ENCODE measurements at regions not wholly inside any gene's neighbourhood (a gene's known extent, or its start where the extent isn't known, plus 50 kb on each side); places are given as distances from the start of the nearest gene placed in this dataset.
"Not testable (repeated sequence)": the region's sequence is repeated elsewhere in the genome, so short reads cannot be mapped to it uniquely, and the experiment has no call there.

DNA sequence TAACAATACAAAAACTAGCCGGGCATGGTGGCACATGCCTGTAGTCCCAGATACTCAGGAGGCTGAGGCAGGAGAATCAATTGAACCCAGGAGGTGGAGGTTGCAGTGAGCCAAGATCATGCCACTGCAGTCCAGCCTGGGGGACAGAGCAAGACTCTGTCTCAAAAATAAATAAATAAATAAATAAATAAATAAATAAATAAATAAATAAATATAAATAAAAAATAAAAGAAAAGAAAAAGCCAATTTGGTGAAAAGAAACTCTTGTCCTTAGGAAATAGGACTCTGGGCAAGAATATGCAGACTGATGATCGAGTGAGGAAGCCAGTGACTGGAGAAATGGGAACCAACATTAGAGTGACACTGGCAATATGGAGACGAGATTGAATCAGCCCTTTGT lies 171.9 kb upstream of the DCC start:
- not testable (repeated sequence) for DNase-seq

DNA sequence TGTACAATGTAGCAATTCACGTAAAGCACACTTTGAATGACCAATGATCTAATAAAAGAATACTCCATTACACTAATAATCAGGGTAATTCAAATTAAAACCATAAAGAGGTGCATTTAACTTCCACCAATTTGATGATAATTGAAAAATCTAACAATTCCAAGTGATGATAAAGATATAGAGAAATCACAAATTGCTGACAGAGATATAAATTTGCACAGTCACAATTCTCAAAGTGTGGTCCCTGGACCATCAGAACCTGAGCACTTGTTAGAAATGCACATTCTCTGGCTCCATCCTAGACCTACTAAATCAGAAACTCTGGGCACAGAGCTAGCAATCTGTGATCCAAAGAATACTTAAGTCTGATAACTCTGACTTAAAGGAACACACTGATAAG lies 165.8 kb upstream of the DCC start:
- DNase-seq: no peak

DNA sequence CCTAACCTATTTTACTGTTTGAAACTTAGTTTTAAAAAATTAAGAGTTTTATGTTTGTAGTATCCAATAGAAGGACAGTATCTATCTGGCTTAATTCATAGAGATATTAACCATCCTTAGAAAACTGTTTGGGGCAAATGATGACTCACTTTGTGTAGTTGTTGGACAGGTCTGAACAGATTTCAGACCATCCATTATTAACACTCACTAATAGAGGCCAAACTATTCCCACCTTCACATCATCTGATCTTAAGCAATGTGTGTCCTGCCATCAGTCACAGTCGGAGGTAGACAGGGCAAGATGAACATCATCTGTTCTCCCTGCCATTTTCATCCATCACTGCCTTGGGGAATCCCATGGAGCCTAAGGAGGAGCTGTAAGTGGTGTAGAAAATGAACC lies 164.6 kb upstream of the DCC start:
- no peak for DNase-seq

DNA sequence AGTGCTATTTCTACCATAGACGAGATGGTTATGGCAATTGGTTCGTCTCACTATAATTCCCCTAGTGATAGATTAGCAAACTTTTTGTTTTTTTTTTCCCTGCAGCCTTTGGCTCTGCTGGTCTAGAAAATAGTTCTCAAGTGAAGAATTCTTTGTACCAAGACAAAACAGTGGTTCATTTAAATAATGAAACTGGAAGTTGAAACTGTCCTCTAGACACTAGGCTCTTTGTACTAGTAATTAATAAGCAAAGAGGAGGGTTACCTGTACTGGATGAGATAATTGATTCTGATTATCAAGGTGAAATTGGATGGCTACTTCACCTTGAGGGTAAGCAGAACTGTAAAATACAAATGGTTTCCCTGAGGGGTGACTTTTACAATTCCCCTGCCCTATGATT lies 156.9 kb upstream of the DCC start:
- no peak for DNase-seq

DNA sequence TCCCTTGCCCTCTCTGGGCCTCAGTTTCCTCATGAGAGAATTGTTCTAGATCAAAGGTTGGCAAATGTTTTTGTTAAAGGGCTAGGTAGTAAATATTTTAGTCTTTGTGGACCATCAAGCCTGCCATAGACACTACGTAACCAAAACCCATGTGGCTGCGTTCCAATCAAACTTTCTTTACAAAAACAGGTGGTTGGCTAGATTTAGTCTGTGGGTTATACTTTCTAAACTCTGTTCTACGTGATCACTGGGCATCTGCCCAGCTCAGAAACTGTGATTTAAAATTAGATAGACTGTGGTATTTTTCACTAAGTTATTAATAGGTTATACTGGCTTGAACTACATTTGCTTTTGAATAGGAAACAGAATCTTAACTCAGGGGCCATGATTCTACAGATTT lies 149.8 kb upstream of the DCC start:
- DNase-seq: no peak

DNA sequence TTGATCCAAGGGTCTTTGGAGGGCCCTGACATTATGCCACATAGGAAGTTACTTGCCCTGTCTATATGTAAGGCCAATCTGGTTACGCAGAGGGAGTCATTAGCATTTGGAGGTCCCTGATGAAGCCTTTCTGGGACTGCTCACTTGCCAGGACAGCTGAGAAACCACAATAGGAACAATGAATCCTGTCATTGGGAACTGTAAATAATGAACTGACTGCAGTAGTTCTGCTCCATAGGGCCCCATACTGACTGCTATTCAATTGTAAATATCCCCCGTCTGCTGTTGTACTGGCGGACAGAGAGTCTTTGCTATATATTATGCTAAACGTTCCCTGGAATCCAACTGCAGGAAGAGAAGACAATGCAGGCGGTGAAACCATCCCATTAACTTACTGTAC lies 149.4 kb upstream of the DCC start:
- DNase-seq: no peak

DNA sequence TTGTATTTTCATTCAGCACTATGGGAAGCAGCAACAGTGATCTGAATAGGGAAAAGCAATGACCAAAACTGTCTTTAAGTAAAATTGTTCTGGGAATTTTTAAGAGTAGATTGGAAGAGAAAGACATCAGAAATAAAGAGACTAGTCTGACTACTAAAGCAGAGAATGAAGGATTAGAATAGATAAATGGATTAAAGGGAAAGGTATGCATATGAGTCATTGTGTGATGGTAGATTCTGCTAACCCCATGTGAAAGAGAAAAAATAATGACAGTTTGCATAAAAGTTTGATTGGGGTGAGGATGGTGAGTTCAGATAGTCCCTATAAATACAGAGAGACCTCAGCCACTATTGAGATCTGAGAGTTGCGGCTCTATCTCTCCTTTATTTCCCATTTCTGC lies 139.6 kb upstream of the DCC start:
- DNase-seq: no peak

DNA sequence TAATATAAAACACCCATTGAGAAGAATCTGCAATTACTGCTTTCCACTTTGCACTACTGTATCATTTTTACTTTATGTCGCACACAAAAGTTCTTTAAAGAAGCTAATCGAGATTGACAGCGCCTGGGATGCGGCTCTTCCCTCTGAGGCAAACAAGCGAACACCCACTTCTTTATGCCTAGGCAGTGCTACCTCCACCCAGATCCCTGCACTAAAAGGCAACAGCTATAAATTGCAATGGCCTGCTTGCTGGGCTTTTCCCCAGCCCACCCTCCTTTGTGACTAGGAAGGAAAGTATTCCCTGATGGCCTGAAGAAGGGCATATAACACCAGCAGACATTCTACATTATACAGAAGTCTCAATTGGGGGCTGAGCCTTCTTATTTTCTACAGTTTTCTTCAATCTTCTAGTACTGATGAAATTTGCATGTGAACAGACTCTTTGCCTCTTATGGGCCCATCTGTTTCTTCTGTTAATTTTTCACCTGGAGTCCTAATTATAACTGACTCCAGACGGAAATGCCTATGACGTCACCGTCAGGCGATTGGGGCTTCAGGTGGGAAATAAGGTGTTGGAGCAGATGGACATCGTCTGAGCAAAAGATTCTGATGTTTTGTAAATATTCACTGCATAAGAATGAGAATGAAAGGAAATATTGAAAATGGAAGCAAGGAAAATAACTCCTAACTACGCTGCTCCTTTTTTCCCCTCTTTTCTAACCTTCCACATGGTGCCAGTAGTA lies 138.9 kb upstream of the DCC start:
- no peak for DNase-seq

DNA sequence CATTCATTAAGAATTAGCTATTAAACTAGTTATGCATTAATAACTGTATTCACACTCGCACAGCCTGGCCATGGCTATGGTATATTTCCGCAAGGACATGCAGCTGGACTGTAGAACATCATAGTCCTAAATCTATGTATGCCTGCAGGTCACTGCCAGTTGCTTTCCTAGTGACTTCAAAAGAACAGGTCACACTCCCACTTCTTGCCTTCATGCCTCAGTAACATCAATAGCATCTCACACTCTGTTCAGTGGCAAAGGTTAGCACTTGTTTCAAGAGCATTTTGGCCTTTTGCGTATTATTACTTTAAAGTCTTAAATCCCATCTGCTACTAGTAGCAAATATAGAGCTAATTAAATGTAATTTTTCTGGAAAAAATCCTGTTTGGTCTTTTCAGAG lies 131.4 kb upstream of the DCC start:
- DNase-seq: no peak

DNA sequence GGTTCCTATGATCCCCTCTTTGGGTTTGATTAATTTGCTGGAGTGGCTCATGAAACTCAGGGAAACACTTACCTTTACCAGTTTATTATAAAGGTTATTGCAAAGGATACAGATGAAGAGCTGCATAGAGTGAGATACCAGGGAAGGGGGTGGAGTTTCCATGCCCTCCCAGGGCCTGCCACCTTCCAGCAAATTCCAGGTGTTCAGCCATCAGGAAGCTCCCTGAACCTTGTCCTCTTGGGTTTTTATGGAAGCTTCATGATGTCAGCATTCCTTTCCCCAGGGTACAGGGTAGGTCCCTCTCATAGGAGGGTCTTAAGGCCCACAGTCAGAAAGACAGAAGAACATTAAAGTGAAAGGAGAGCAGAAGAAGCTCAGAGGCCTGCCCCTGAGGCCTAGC lies 123.9 kb upstream of the DCC start:
- no peak for DNase-seq

DNA sequence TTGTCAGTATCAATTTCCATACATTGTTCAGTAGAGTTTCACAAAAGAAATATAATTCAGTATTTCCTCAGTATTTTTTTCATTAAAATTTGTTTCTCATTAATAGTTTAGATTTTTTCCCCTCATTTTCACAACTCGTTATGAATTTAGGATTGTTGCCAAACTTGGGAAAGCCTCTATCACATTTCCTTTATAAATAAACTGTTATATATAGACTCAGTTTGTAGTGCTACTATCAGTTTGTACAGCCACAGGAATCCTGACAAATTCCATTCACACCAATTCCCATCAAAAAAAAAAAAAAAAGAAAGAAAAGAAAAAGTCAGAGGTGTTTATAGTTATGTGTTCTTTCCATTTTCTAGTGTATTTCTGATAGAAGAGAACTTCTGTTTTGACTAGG lies 123.3 kb upstream of the DCC start:
- DNase-seq: no peak

DNA sequence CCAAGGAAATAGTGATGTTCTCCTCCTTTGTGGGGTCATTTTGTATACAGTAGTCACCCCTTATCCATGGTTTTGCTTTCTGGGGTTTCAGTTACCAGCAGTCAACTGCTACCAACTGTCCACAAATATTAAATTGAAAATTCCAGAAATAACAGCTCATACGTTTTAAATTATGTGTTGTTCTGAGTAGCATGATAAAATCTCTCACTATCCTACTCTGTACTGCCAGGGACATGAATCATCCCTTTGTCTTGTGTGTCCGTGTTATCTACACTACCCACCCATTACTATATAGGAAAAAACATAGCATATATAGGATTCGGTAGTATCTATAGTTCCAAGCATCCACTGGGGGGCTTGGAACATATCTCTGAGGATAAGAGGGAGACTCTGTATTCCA lies 120.9 kb upstream of the DCC start:
- DNase-seq: no peak

DNA sequence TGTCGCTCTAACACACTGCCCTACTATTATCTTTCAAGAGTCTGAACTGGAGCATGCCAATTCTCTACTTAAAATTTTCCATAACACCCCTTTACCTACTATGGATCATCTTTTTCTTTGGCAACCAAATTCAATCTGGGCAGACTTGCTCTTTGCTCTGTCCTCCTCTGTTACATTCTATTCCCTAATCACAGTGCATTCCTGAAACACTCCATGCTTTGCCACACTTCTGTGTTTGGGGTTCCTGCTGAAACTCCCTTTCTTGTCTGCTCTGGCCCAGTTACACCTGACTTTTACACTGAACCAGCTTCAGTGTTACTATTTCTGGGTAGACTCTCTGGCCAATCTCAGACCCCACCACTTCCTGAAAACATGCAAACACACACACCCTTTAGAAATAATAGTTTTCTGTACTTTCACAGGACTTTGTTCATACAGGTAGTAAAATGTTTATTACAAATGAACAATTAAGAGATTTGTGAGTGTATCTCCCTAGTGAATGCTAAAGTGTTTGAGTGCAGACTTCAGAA lies 119.9 kb upstream of the DCC start:
- no peak for DNase-seq

DNA sequence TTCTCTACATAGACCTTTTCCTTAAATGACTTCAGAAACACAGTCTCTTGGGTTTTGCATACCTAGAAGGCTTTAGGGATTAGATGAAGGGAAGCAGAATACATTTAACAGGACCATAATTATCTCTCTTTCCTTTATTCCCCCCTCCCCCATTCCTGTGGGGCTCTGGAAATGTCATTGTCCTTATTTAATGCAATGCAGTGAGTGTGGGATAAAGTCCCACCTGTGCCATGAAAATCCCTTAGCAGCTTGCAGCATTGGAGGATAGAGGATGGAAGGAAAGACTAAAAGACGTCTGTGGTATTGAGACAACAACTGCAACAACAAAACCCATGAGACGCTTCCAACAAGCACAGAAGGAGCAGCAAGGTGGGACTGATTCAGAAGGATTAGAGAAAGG lies 117.8 kb upstream of the DCC start:
- DNase-seq: no peak

DNA sequence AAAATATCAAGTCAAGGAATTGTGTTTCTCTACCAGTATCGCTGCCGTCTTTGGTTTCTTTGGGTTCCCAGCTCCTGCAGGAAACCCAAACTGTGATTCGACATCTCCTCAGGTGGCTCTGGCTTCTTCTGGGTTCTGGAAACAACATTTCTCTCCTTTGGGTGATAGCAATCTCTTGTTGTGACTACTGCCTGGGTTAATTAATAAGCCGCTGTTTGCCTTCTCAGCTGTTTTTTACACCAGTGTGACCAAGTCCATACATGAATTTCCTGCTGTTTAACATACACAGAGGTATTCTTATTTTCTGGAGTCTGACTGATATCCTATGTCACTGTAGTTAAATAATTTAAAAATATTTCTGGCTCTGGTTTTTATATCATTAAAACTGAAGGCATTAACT lies 112.5 kb upstream of the DCC start:
- DNase-seq: no peak

DNA sequence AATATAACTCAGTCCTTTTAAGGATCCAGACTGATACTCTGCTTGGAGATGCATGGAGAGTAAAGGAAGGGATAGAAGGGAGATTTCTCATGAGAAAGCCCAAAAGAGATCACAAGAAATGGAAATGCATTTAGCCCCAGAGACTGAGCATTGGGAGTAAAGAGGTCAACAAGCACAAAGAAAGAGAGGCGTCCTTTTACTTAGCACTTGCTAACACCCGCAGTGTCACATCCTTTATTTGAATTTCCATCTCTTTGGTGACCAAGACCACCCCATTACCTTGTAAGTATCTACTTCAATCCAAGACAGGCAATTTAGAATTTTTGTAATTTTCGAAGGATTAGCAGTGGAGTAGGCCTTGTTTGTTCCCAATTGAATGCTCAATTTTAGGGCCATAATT lies 111.8 kb upstream of the DCC start:
- no peak for DNase-seq

DNA sequence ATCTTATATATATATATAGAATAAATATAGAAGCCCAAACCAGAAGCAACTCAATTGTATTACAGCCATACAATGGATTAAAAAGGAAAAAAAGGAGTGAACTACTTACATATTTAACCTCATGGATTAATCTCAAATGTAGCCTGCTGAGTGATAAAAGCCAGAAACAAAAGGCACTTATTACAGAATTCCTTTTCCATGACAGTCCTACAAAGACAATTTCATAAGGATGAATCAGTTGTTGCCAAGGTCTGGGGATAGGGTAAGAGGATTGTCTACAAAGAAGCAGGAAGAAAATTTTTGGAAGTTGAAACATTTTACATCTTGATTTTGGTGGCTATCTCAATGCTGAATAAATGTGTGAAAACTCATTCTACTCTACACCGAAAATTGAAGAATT lies 103.9 kb upstream of the DCC start:
- no peak for DNase-seq

DNA sequence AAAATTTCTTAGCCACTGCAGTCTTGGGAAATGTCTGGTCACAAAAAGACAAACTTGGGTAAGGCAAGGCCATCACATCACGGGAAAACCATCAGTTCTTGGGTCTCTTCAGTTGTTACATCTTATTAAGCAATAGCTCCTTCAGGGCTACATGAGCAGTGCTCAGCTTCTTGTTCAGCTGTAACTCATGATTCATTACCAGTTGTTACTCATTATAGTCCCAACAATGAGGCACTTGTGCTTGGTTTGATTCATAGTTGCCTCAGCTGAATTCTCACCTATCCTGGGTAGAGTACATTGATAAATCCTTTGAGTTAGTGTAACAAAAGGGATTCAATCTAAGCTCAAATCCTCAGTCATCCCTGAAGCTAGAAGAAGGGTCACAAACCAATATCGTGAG lies 102.4 kb upstream of the DCC start:
- DNase-seq: no peak

DNA sequence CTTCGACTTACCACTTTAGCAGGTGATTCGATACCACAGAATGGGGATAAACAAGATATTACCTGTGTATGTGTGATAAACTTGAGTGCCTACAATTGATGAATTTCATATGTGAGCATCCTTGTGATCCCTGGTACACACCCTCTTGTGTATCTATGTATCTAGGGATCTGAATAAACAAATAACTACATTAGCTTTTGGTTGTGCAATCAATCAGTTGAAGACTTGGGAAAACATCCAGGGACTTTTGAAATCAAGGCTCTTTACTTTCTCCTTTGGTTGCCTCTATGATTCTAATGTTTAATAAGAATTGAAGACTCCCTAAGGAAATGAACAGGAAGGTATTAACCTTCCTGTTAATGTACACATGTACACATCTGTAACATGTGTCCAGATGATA lies 97.3 kb upstream of the DCC start:
- no peak for DNase-seq

DNA sequence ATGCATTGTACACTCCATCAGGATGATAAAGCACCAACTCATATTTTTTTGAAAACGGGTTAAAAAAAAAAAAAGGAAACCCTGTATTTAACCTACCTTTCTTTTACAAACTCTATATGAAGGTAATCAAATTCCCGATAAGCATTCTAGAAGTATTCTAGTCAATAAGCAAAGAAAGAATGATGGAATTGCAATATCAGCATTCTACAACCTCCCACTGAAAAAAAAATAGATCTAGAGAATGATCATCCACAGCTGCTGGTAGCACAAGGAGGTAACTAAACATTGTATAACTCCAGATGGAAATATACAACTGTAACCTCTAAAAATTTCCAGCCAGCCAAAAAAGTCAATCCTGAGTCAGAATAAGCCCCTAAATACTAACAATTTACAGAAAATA lies 95.3 kb upstream of the DCC start:
- no peak for DNase-seq

DNA sequence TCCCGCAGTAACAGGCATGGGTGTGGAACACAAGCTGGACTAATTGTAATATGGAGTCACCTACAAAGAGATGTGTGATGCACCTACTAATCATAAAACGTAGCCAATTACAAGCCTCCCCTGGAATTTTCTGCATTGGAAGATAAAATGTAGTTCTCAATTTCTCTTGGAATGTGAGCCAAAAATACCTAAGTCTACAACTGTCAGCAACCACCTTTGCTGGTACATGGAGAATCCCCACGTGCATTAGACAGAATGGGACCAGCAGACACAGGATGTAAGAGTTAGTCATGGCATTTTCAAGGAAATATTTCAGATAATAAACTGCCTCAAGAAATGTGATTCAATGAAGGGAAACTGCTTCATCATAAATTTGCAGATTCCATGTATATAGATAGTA lies 85.6 kb upstream of the DCC start:
- DNase-seq: no peak

DNA sequence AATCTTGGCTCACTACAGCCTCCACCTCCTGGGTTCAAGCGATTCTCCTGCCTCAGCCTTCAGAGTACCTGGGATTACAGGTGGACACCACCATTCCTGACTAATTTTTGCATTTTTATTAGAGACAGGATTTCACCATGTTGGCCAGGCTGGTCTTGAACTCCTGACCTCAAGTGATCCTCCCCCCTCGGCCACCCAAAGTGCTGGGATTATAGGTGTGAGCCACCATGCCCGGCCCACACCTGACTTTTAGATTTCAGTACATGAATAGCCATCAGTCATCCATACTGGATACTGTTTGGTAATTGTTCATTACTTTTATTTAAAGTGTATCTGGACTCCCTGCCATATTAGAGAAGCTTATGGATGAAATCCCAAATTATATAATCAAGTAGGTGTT lies 82.6 kb upstream of the DCC start:
- not testable (repeated sequence) for DNase-seq

DNA sequence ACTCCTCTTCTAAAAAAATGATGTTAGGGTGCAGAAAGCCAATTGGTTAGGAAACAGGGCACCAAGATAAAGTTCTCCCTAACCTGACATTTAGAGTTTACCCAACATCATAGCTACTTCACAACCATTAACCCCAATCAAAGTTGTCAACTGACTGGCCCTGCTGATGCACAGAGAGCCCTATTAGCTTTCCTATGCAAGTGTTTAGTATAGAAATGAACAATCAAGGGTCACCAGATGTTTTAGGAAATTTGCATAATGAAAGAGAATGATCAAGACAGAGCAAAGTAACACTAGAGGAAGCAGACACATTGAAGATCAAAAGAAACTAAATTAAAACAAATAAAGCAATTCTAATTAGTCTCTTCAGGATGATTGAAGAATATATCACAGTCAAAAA lies 64.2 kb upstream of the DCC start:
- no peak for DNase-seq

DNA sequence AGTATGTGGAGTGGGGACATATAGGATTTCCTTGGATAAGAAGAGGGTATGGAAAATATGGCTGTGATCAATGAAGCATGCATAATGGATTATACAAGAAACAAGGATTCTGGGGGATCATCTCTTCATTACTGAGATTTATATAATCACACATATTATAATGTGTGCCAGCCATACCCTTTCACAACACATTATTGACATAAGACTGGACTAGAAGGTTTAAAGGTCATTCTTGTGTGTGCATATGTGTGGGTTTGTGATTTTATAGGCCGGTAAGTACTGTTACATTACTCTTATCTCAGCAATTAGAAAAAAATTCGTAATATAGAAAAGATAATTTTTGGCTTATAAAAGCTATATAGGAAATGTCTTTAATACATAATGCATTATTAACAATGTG lies 62.2 kb upstream of the DCC start:
- no peak for DNase-seq

Data from hypothalamus (tissue), 51 donors.